ENCODE measurements at regions not wholly inside any gene's neighbourhood (a gene's known extent, or its start where the extent isn't known, plus 50 kb on each side); places are given as distances from the start of the nearest gene placed in this dataset.

- TF ChIP-seq CTCF (IDR thresholded peaks at IDR 0.05; ENCODE audit: insufficient read depth, low read length) (no peak), SPI1 (IDR thresholded peaks at IDR 0.05; ENCODE audit: borderline replicate concordance, low read depth) (no peak)
Observed at GRCh38 chr2:79432731-79433146, 80.1 kb upstream of the CTNNA2 start.
